ENCODE measurements at regions not wholly inside any gene's neighbourhood (a gene's known extent, or its start where the extent isn't known, plus 50 kb on each side); places are given as distances from the start of the nearest gene placed in this dataset.
"Not testable (repeated sequence)": the region's sequence is repeated elsewhere in the genome, so short reads cannot be mapped to it uniquely, and the experiment has no call there.

- no peaks in the 10 kb centered on the region for H3K36me3 ChIP-seq (ENCODE audit: insufficient read depth, low read length)
- no peak overlapping the region for H3K27ac ChIP-seq (ENCODE audit: low read length)
- H3K9me2 ChIP-seq (replicated peaks; ENCODE audit: insufficient read depth, low read length): no peaks in the 10 kb centered on the region
- H3K27me3 ChIP-seq (ENCODE audit: low read length): 0 out of 2 replicates have a peak, but pooled peaks cover 4% of the 10 kb centered on the region
- no peaks in the 10 kb centered on the region for H4K20me1 ChIP-seq (ENCODE audit: insufficient read depth, low read depth, low read length)
- no peak overlapping the region for H3K4me2 ChIP-seq (ENCODE audit: low read depth, low read length, poor library complexity, severe bottlenecking)
- no peak overlapping the region for H3K9ac ChIP-seq (ENCODE audit: low read length)
- no peaks in the 10 kb centered on the region for H3K4me1 ChIP-seq (ENCODE audit: low read length)
- no peaks in the 10 kb centered on the region for H3K79me2 ChIP-seq (ENCODE audit: low read length)
- H3K4me3 ChIP-seq (ENCODE audit: low read length): no peak overlapping the region
- H2AFZ ChIP-seq (ENCODE audit: low read length): no peak overlapping the region
- DNase-seq: no peak
- no peaks in the 10 kb centered on the region for H3K9me3 ChIP-seq (ENCODE audit: low read length)
Observed at GRCh38 chr1:109846846-109847245, 63.8 kb upstream of the CSF1 start.

DNA sequence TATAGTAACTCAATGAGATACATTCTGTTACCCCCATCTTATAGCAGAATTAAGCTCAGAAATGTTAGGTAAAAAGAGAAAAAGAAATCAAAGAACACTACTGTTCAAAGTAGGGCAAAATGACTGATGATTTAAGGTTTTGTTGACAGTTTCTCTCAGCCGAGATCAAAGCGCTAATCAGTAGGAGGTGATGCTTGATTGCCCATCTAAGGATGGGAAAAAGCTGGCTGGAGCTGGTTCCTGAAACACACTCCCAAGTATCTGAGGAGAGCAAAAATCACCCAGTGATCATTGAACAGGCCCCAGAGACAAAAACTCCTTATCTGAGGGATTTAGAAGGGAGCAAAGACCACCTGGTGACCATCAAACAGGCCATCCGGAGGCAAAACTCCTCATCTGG, 64.5 kb upstream of the CSF1 start:
- Histone ChIP-seq H3K4me3 (ENCODE audit: low read length) (no peak overlapping the region), H3K4me2 (ENCODE audit: low read depth, low read length, poor library complexity, severe bottlenecking) (no peak overlapping the region), H4K20me1 (ENCODE audit: insufficient read depth, low read depth, low read length) (no peaks in the 10 kb centered on the region), H3K27ac (ENCODE audit: low read length) (no peak overlapping the region), H3K36me3 (ENCODE audit: insufficient read depth, low read length) (no peaks in the 10 kb centered on the region), H3K9me2 (replicated peaks; ENCODE audit: insufficient read depth, low read length) (no peaks in the 10 kb centered on the region), H3K9ac (ENCODE audit: low read length) (no peak overlapping the region), H2AFZ (ENCODE audit: low read length) (no peak overlapping the region), H3K79me2 (ENCODE audit: low read length) (no peaks in the 10 kb centered on the region), H3K9me3 (ENCODE audit: low read length) (no peaks in the 10 kb centered on the region), H3K27me3 (ENCODE audit: low read length) (0 out of 2 replicates have a peak, but pooled peaks cover 4% of the 10 kb centered on the region), H3K4me1 (ENCODE audit: low read length) (no peaks in the 10 kb centered on the region)
- DNase-seq: no peak

GRCh38 chr1:109845658-109846057, 65.0 kb upstream of the CSF1 start:
- Histone ChIP-seq H3K9ac (ENCODE audit: low read length) (no peak overlapping the region), H3K79me2 (ENCODE audit: low read length) (no peaks in the 10 kb centered on the region), H3K27me3 (ENCODE audit: low read length) (0 out of 2 replicates have a peak, but pooled peaks cover 4% of the 10 kb centered on the region), H3K27ac (ENCODE audit: low read length) (no peak overlapping the region), H3K9me2 (replicated peaks; ENCODE audit: insufficient read depth, low read length) (no peaks in the 10 kb centered on the region), H2AFZ (ENCODE audit: low read length) (no peak overlapping the region), H3K4me1 (ENCODE audit: low read length) (no peaks in the 10 kb centered on the region), H4K20me1 (ENCODE audit: insufficient read depth, low read depth, low read length) (no peaks in the 10 kb centered on the region), H3K9me3 (ENCODE audit: low read length) (no peaks in the 10 kb centered on the region), H3K4me3 (ENCODE audit: low read length) (no peak overlapping the region), H3K4me2 (ENCODE audit: low read depth, low read length, poor library complexity, severe bottlenecking) (no peak overlapping the region), H3K36me3 (ENCODE audit: insufficient read depth, low read length) (no peaks in the 10 kb centered on the region)
- no peak for DNase-seq

DNA sequence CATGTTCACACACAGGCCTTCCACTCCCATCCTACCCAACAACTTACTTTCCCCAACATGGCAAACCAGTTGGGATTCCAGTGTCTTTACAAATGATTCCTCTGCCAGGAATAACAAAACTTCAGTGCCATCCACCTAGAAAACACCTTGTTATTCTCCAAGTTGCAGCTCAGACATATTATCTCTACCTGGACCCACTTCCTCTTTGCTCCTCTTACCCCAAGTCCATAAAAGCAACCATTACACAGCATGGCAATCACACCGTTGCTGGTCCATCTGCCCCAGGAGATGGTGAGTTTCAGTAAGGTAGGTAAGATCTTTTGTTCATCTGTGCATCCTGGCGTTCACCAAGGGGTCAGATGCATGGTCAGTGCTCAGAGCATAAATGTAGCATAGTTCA, 66.0 kb upstream of the CSF1 start:
- peaks cover 6% of the 10 kb centered on the region; the same call in 1 of the 2 replicates for H3K27me3 ChIP-seq (ENCODE audit: low read length)
- no peaks in the 10 kb centered on the region for H3K79me2 ChIP-seq (ENCODE audit: low read length)
- H3K4me3 ChIP-seq (ENCODE audit: low read length): no peak overlapping the region
- no peak for DNase-seq
- no peaks in the 10 kb centered on the region for H3K4me1 ChIP-seq (ENCODE audit: low read length)
- H3K27ac ChIP-seq (ENCODE audit: low read length): no peak overlapping the region
- no peak overlapping the region for H2AFZ ChIP-seq (ENCODE audit: low read length)
- H3K36me3 ChIP-seq (ENCODE audit: insufficient read depth, low read length): no peaks in the 10 kb centered on the region
- H3K9me3 ChIP-seq (ENCODE audit: low read length): no peaks in the 10 kb centered on the region
- no peak overlapping the region for H3K9ac ChIP-seq (ENCODE audit: low read length)
- H4K20me1 ChIP-seq (ENCODE audit: insufficient read depth, low read depth, low read length): no peaks in the 10 kb centered on the region
- no peak overlapping the region for H3K4me2 ChIP-seq (ENCODE audit: low read depth, low read length, poor library complexity, severe bottlenecking)
- H3K9me2 ChIP-seq (replicated peaks; ENCODE audit: insufficient read depth, low read length): no peaks in the 10 kb centered on the region

DNA sequence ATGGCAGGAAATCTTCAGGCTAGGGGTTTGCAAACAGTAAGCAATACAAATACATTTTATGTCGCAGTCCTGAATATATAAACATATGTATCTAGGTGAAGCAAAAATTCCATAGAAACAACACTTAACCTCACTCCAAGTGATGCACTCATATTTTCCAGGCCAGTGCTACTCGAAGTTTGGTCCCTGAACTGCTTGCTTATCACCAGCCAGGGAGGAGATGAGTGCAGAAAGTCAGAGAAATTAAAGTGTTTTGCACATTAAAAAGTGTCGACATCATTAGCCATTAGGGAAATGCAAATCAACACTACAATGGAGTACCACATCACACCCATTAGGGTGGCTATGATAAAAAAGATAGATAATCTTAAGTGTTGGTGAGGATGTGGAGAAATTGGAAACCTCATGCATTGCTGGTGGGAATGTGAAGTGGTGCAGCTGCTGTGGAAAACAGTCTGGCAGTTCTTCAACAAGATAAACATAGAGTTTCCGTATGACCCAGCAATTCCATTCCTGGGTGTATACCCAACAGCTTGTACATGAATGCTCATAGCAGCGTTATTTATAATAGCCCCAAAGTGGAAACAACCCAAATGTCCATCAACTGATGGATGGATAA, 70.5 kb upstream of the CSF1 start:
- Histone ChIP-seq H3K9ac (ENCODE audit: low read length) (no peak overlapping the region), H3K4me3 (ENCODE audit: low read length) (no peak overlapping the region), H3K79me2 (ENCODE audit: low read length) (no peaks in the 10 kb centered on the region), H3K27me3 (ENCODE audit: low read length) (peaks cover 6% of the 10 kb centered on the region; the same call in 1 of the 2 replicates), H2AFZ (ENCODE audit: low read length) (no peak overlapping the region), H4K20me1 (ENCODE audit: insufficient read depth, low read depth, low read length) (no peaks in the 10 kb centered on the region), H3K27ac (ENCODE audit: low read length) (no peak overlapping the region), H3K9me3 (ENCODE audit: low read length) (no peaks in the 10 kb centered on the region), H3K4me1 (ENCODE audit: low read length) (no peaks in the 10 kb centered on the region), H3K9me2 (replicated peaks; ENCODE audit: insufficient read depth, low read length) (no peaks in the 10 kb centered on the region), H3K36me3 (ENCODE audit: insufficient read depth, low read length) (no peaks in the 10 kb centered on the region), H3K4me2 (ENCODE audit: low read depth, low read length, poor library complexity, severe bottlenecking) (no peak overlapping the region)
- DNase-seq: no peak

- H3K27me3 ChIP-seq (ENCODE audit: low read length); H3K36me3 ChIP-seq (ENCODE audit: insufficient read depth, low read length); H3K79me2 ChIP-seq (ENCODE audit: low read length); H3K9me2 ChIP-seq (replicated peaks; ENCODE audit: insufficient read depth, low read length); H2AFZ ChIP-seq (ENCODE audit: low read length); H3K4me3 ChIP-seq (ENCODE audit: low read length); DNase-seq; H3K4me1 ChIP-seq (ENCODE audit: low read length); H3K27ac ChIP-seq (ENCODE audit: low read length); H3K9ac ChIP-seq (ENCODE audit: low read length); H3K4me2 ChIP-seq (ENCODE audit: low read depth, low read length, poor library complexity, severe bottlenecking); H3K9me3 ChIP-seq (ENCODE audit: low read length); H4K20me1 ChIP-seq (ENCODE audit: insufficient read depth, low read depth, low read length): not testable (repeated sequence)
Observed at GRCh38 chr1:109839276-109839675, 71.4 kb upstream of the CSF1 start.

- no peak overlapping the region for H2AFZ ChIP-seq (ENCODE audit: low read length)
- no peaks in the 10 kb centered on the region for H3K9me3 ChIP-seq (ENCODE audit: low read length)
- no peaks in the 10 kb centered on the region for H3K9me2 ChIP-seq (replicated peaks; ENCODE audit: insufficient read depth, low read length)
- H3K27ac ChIP-seq (ENCODE audit: low read length): no peak overlapping the region
- H3K36me3 ChIP-seq (ENCODE audit: insufficient read depth, low read length): no peaks in the 10 kb centered on the region
- H3K27me3 ChIP-seq (ENCODE audit: low read length): peaks cover 3% of the 10 kb centered on the region; the same call in 1 of the 2 replicates
- H3K4me3 ChIP-seq (ENCODE audit: low read length): no peak overlapping the region
- no peak overlapping the region for H3K4me2 ChIP-seq (ENCODE audit: low read depth, low read length, poor library complexity, severe bottlenecking)
- H3K9ac ChIP-seq (ENCODE audit: low read length): no peak overlapping the region
- no peaks in the 10 kb centered on the region for H3K4me1 ChIP-seq (ENCODE audit: low read length)
- no peaks in the 10 kb centered on the region for H4K20me1 ChIP-seq (ENCODE audit: insufficient read depth, low read depth, low read length)
- DNase-seq: no peak
- H3K79me2 ChIP-seq (ENCODE audit: low read length): no peaks in the 10 kb centered on the region
Observed at GRCh38 chr1:109838838-109839240, 71.8 kb upstream of the CSF1 start.

DNA sequence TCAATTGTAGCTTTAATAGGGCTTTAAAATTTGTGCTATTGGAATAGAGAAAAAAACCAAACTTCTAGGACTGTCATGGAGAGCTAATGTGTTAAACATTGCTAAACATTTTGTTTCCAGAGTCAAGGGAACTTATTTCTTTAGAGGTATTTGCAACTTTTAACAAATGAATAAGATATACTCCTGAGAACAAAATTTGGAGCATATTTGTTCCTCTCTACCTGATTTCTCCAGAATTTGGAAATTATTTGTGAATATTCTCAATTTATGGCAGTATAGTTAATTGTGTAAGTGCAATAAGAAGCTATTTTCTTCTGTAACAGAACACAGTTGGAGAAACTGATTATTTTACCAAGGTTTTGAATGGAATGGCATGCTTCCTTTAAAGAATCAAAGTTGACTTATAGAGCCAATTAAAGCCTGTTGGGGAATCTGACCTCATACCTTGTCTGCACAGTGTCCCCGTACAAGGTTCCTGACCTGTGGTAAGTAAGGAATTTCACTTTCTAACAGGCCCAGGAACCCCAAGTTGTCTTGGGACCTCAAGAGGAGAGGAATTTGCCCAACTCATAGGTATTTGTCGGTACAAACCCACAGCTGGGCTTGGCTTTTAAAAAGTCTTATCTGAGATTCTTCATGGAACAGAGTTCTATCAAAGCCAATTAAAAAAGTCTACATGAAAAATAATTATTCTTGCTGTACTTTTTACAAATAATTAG, 72.6 kb upstream of the CSF1 start:
- H3K9me3 ChIP-seq (ENCODE audit: low read length): no peaks in the 10 kb centered on the region
- H3K27me3 ChIP-seq (ENCODE audit: low read length): peaks cover 3% of the 10 kb centered on the region; the same call in 1 of the 2 replicates
- H4K20me1 ChIP-seq (ENCODE audit: insufficient read depth, low read depth, low read length): no peaks in the 10 kb centered on the region
- no peaks in the 10 kb centered on the region for H3K36me3 ChIP-seq (ENCODE audit: insufficient read depth, low read length)
- no peak overlapping the region for H3K4me3 ChIP-seq (ENCODE audit: low read length)
- H3K9me2 ChIP-seq (replicated peaks; ENCODE audit: insufficient read depth, low read length): no peaks in the 10 kb centered on the region
- no peaks in the 10 kb centered on the region for H3K4me1 ChIP-seq (ENCODE audit: low read length)
- no peak for DNase-seq
- no peak overlapping the region for H3K27ac ChIP-seq (ENCODE audit: low read length)
- no peak overlapping the region for H3K4me2 ChIP-seq (ENCODE audit: low read depth, low read length, poor library complexity, severe bottlenecking)
- no peak overlapping the region for H2AFZ ChIP-seq (ENCODE audit: low read length)
- no peak overlapping the region for H3K9ac ChIP-seq (ENCODE audit: low read length)
- no peaks in the 10 kb centered on the region for H3K79me2 ChIP-seq (ENCODE audit: low read length)

Data from Karpas-422 (cell line).